Stromal cell of bone marrow (primary cell): ENCODE measurements at regions not wholly inside any gene's neighbourhood (a gene's known extent, or its start where the extent isn't known, plus 50 kb on each side); places are given as distances from the start of the nearest gene placed in this dataset.
"Not testable (repeated sequence)": the region's sequence is repeated elsewhere in the genome, so short reads cannot be mapped to it uniquely, and the experiment has no call there.

Experiments used
- DNase-seq: peaks from one replicate; pipeline ENCODE4 v3.0.0-alpha.2; 2012; ENCODE audit warnings: low read depth

GRCh38 chr6:85356743-85357142, 93.1 kb upstream of the NT5E start:
- DNase-seq, result not testable (repeated sequence)

- DNase-seq, result no peak
These were observed 94.1 kb upstream of the NT5E start for GRCh38 chr6:85355816-85356215.

- DNase-seq, result peak; percentile 66
These were observed 94.9 kb upstream of the NT5E start for GRCh38 chr6:85354761-85355618.

GRCh38 chr6:85353012-85353411, 96.9 kb upstream of the NT5E start:
- DNase-seq, result no peak

GRCh38 chr6:85348643-85349042, 101.2 kb upstream of the NT5E start:
- no peak for DNase-seq

- no peak for DNase-seq
These were observed 102.1 kb upstream of the NT5E start for GRCh38 chr6:85347812-85348211.

GRCh38 chr6:85346196-85346595, 103.7 kb upstream of the NT5E start:
- DNase-seq, result no peak

GRCh38 chr6:85344996-85345395, 104.9 kb upstream of the NT5E start:
- DNase-seq, result no peak

GRCh38 chr6:85343428-85343827, 106.5 kb upstream of the NT5E start:
- no peak for DNase-seq

GRCh38 chr6:85329196-85329595, 120.7 kb upstream of the NT5E start:
- DNase-seq, result no peak

GRCh38 chr6:85325811-85326210, 124.1 kb upstream of the NT5E start:
- not testable (repeated sequence) for DNase-seq

- DNase-seq, result peak; percentile 67
These were observed 126.3 kb upstream of the NT5E start for GRCh38 chr6:85323435-85324040.

GRCh38 chr6:85322446-85323105, 127.3 kb upstream of the NT5E start:
- DNase-seq, result no peak

- DNase-seq, result no peak
These were observed 128.0 kb upstream of the NT5E start for GRCh38 chr6:85321906-85322305.

- no peak for DNase-seq
These were observed 135.3 kb upstream of the NT5E start for GRCh38 chr6:85314586-85314985.

- DNase-seq, result no peak
These were observed 149.3 kb upstream of the NT5E start for GRCh38 chr6:85300581-85300980.

GRCh38 chr6:85298553-85298952, 151.3 kb upstream of the NT5E start:
- no peak for DNase-seq

GRCh38 chr6:85291326-85291725, 158.6 kb upstream of the NT5E start:
- DNase-seq, result no peak

GRCh38 chr6:85287654-85288053, 162.2 kb upstream of the NT5E start:
- DNase-seq, result no peak

- DNase-seq, result no peak
These were observed 162.7 kb upstream of the NT5E start for GRCh38 chr6:85287158-85287557.

- DNase-seq, result not testable (repeated sequence)
These were observed 163.4 kb upstream of the NT5E start for GRCh38 chr6:85286507-85286906.

GRCh38 chr6:85285934-85286333, 163.9 kb upstream of the NT5E start:
- no peak for DNase-seq

- DNase-seq, result no peak
These were observed 164.8 kb upstream of the NT5E start for GRCh38 chr6:85285114-85285513.
